Jurkat, Clone E6-1 (cell line): ENCODE measurements at regions not wholly inside any gene's neighbourhood (a gene's known extent, or its start where the extent isn't known, plus 50 kb on each side); places are given as distances from the start of the nearest gene placed in this dataset.

Experiments used
- DNase-seq: peaks from one replicate; pipeline ENCODE4 v3.0.0-alpha.2; 2011; ENCODE audit warnings: low read depth, low spot score
- H3K4me3 ChIP-seq: 2 replicates; pipeline ENCODE4 v1.5.1; 2011; ENCODE audit warnings: mild to moderate bottlenecking, low read length, control low read depth, moderate library complexity

GRCh38 chr5:174654442-174654841, 69.9 kb upstream of the MSX2 start:
- no peak for DNase-seq
- H3K4me3 ChIP-seq: no peak overlapping the region

GRCh38 chr5:174655351-174655750, 69.0 kb upstream of the MSX2 start:
- H3K4me3 ChIP-seq: no peak overlapping the region
- no peak for DNase-seq

- no peak for DNase-seq
- no peak overlapping the region for H3K4me3 ChIP-seq
Measured at GRCh38 chr5:174664180-174664850, 60.1 kb upstream of the MSX2 start.

GRCh38 chr5:174665347-174665746, 59.0 kb upstream of the MSX2 start:
- no peak for DNase-seq
- no peak overlapping the region for H3K4me3 ChIP-seq

- no peak overlapping the region for H3K4me3 ChIP-seq
- DNase-seq: no peak
Measured at GRCh38 chr5:174667526-174667925, 56.9 kb upstream of the MSX2 start.

- no peak overlapping the region for H3K4me3 ChIP-seq
- no peak for DNase-seq
Measured at GRCh38 chr5:174668349-174668748, 56.0 kb upstream of the MSX2 start.
